T-helper 1 cell treated with Interleukin-12 subunit alpha and Interleukin-12 subunit beta and Interleukin-4 antibody, amounts not matched to agents 30 ng/mL and 1 ng/mL, for 36 hours (primary cell): ENCODE measurements at regions not wholly inside any gene's neighbourhood (a gene's known extent, or its start where the extent isn't known, plus 50 kb on each side); places are given as distances from the start of the nearest gene placed in this dataset.

Experiments
- intact Hi-C: fragments of 100-400 bp; cut with micrococcal nuclease; formaldehyde crosslinking; loops from one replicate; pipeline ENCODE4 v1.15.1; 2024

DNA sequence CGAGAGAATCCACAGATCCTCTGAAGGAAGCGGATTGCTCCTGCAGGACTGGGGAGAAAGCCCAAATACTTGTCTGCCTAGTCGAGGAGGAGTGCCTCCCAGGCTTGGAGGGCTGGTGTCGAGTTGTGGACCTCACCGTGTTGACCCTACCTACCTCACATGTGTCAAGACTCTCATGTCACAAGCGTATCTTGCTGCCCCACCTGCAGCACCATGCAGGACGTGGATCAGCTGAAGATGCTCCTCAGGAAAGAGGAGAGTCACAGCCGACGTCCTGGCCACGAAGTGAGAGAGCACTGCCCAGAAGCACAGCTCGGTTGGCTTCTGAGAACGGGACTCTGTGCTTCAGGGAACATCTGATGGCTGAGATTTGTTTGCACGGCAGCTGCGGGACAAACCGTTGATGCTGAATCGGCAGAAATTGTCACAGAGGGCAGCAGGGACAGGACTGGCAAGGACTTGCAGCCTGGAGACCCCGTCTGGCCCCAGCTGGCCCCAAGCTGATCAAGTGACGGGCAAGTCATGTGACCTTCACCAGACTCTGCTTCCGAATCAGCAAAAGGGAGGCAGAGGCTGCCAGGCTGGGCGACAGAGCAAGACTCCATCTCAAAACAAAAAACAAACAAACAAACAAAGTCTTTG, 119.1 kb upstream of the ITGA1 start:
- intact Hi-C loops: no loop called here

DNA sequence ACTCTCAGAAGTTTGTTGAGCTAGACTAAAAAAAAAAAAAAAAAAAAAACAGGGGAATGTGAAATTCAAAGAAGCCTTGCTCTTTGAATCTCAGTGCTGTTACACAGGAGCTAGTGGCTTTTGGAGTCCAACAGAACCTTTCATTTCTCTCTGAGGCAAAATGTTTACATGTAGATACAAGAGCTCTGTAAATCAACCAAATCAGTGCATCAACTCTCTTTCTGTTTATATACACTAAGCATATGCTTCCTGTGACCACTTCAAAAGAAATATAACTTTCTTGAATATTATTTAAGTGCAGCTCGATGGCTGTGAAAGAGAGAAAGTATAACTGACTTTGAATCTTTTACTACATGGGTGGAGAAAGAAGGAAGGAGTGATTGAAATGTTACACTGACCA, 115.3 kb upstream of the ITGA1 start:
- intact Hi-C loops: no loop called here

DNA sequence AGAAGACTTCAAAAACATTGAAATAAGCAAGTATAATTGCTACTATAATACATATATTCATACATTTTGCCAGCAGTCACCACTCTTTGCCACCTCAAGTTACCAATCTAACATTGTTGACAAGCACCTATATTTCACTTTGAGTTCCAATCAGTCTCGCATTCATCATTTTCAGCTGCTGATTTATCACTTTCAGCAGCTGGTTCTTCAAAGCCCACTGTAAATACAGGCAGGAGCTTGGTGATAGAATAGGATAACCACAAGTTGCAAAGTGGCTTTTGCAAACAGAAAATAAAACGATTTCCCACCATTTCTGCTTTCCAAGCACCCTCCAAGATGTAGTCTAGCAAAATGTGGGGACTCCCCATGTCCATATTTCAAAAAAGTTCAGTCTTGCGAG, 114.2 kb upstream of the ITGA1 start:
- intact Hi-C loops: no loop called here

DNA sequence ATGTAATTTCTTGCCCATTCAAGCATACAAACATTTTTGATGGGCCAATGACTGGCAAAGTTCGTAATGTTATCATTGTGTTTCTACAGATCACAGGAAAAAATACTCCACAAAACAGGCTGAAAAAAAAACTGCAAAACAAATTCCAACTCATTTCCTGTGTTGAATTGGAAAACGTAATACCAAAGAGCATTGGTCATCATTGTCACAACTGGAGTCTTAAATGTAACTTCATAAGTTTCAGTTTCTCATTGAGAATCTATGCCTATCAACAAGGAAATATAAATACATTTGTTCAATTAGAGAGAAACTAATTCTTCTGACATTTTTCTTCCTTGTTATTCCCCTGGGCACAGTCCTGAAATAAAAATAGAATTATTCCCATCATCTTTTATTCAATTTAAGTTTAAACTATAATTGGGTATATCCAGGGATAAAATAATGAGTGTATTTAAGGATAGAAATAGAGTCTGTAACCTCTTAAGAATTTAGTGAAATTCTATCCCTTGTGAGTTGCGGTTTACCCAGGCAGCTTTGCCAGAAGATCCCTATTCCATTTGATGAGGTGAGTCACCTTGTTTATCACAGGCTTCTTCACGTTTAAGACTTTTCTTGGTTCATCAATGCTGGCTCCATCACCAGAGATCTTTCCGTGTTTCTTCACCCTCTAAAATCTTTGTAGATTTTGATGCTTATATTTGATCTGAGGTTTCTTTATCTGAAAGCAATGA, 112.7 kb upstream of the ITGA1 start:
- intact Hi-C loops: no loop called here

DNA sequence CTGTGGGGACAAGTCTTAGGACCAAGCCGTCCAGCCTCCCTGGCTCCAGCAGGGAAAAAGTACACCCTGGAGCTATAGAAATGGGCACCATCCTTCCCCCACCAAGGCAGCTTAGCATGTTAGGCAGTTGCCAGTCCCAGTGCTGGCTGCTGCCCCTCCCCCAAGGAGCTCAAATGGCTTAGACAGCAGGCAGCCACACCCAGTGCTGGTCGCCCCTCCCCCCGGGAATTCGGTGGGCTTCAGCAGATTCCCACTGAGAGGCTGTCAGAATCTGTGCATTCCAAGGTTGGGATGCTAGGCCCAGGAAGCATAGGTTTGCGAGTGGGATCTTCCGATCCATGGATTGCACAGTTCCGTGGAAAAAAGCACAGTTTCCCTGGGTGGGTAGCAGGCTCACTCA, 105.2 kb upstream of the ITGA1 start:
- intact Hi-C loops: no loop called here

DNA sequence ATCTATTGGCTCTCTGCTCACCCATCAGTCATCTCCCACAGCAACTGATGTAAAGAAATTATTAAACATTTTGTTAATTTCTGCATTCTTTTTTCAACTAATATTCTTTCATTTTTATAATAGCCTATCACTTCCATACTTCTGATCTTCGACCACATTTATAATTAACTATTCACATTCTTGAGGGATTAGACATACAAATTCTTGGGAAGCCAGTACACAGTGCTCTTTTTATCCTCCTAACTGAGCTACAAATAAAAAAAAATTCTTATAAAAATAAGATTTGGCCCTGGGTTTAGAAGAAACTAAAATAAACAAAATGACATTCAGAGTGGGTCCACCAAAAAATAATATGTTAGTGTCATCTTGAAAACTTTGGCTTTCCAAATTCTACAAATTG, 103.7 kb upstream of the ITGA1 start:
- intact Hi-C loops: no loop called here

DNA sequence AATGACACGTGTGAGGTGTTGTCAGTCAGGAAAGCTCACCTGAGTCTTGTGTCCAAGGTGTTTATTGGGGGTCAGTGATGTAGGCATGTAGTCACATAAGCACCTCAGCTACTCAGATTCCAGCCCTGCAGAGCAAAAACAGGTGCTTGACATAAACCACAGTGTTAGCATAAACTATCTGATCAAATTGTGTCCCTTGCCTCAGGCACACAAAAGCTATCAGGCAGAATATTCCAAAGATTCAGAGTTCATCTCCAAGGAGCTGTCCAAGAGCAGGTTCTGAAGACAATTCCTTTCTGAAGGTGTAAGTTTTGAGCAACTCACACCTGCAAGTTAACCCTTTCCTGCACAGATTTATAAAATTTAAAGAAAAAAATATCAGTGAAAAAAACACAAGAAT, 102.2 kb upstream of the ITGA1 start:
- intact Hi-C loops: no loop called here

DNA sequence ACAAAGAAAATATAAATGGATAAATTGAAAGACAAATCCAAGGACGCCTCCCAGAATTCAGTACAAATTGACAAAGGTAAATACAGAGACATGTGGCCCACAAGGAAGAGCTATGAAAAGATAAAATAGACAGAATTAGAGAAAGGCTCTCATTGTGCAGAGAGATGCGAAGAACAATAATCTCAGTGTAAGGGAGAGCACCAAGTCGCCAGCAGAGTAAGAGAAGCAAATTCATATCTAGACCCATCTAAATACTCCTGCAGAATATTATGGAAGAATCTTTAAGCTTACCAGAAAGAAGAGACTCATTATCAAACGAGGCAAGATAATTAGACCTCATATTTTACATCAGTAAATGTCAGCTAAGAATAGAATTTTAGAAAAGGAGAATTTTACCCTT, 101.7 kb upstream of the ITGA1 start:
- intact Hi-C loops: no loop called here

DNA sequence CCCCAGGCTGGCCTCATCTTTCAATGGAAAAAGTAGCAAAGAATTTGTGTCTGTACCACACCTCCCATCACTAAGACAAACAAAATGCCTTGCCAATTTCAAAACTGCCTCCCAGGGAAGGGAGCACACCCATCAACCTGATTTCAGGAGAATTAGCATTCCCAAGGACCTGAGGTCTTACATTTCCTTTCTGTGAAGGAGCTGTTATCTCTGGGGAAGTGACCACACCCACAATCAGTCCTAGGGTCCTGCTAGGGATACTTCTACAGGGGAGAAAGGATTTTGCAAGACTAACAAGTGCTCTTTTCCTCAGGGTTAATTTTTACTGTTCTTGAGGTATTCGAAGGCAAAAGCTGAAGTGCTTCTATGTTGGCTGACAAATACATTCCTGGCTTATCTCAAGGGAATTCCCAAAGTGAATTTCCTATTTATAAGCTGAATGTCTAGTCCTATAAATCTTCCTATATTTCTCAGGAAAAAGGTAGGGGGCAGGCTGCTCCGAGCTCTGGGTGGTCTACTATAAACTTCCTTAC, 97.4 kb upstream of the ITGA1 start:
- intact Hi-C loops: no loop called here

DNA sequence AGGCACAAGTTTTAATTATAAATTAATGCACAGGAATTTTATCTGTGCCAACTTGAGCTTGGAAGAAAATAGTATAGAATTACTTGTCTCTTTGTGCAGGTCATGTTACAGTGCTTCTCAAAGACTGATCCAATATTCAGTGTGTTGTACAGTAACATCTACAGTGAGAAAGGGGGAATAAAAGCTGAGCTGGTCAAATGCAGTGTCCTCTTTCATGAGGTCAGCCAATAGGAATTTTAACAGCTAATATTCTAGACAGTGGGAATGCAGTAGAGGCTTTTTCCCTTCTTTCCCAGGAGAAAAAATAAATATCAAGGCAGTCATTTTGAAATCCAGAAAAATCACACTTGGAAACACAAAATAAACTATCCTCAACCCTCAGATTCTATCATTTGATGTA, 95.7 kb upstream of the ITGA1 start:
- intact Hi-C loops: loop anchor here (2.0 kb wide), 2 partner anchors 33 to 53 kb away; no protein-coding TSS in a partner anchor

DNA sequence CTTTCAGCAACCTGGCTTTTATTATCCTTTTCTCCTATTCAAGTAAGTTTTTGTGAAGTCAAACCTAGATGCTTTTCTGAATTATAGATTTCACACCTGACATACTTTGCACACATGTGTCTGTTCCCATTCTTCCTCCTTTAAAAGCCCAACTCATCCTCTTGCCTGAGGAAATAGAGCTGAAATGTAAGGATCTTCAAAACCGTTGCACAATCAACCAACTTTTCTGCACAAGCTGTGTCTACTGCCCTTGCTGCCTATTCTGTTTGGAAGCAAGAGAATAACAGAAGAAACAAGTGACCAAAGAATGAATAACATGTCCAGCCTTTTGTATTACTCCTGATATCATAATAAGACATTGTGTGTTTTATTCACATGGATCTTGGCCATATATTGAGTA, 95.1 kb upstream of the ITGA1 start:
- intact Hi-C loops: loop anchor here (1.0 to 2.0 kb wide), 5 partner anchors 32 to 223 kb away; partner anchors contain the start of genes ITGA1 and PELO

DNA sequence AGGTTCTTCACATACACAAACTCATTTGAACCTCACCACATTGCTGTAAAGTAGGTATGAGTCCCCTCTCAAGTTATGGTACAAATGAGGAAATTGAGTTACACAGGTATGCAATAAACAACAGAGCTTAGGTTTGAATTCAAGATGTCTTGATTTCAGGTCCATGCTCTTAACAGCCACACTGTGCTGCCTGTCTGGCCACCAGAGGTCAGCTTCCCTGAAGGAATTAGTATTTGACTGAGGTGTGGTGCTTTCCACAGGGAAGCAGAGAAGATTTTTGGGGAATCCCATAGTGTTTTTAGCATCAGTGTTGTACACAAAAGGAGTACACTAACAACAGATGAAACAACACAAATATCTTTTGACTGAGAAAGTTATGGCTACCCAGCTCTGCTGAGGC, 94.4 kb upstream of the ITGA1 start:
- intact Hi-C loops: loop anchor here (1.0 to 2.0 kb wide), 5 partner anchors 32 to 222 kb away; partner anchors contain the start of genes ITGA1 and PELO

DNA sequence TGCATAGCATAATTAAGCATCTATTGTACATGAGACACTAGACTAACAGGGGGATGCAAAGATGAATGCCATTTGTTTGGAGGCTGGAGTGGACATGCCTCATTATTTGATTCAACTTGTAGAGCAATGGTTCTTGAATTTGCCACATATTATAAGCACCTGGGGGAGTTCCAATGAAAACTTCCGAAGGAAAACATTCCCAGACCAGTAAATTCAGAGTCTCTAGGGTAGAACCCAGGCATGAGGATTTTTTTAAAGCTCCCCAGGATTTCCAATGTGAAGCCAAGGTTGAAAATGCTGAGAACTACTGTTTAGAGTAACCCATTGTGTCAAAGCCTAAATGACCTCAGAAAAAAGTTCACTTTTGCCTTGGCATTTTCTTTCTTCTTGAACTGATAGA, 93.9 kb upstream of the ITGA1 start:
- intact Hi-C loops: loop anchor here (1.0 to 2.0 kb wide), 5 partner anchors 31 to 221 kb away; partner anchors contain the start of genes ITGA1 and PELO

DNA sequence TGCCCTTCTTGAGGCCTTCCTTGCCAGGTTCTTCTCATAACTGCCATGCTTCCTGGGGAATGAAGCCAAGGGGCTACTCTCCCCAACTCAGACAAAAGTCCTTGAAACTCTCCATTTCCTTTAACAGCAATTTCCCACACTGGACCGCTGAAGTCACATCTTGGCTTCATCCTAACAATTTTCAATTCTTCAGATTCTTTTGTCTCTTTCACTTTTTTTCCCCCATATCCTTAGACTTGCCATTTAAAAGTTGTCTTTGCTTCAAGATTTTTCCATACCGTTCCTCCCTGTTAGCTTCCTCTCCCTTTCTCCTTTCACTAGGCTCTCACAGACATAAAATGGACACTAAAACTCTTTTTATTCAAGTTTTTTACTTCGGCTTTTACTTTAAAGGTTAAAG, 93.1 kb upstream of the ITGA1 start:
- intact Hi-C loops: no loop called here

DNA sequence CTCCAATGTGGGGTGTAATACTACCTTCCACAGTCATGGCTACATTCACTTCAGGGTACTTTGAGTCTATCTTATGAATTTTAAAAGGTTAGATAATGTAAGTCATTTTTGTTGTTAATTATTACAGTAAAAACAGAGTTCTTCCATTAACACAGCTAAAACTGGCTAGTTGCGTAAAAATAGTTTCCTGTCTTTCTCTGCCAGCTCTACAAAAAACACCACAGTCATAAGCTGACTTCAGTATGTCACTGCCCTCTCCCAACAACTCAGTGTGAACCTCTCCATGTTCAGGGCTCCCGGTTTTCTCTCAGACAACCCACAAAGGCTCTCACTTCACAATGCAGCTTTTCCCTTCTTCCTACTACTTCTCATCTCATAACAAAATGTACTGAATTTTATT, 84.8 kb upstream of the ITGA1 start:
- intact Hi-C loops: no loop called here

DNA sequence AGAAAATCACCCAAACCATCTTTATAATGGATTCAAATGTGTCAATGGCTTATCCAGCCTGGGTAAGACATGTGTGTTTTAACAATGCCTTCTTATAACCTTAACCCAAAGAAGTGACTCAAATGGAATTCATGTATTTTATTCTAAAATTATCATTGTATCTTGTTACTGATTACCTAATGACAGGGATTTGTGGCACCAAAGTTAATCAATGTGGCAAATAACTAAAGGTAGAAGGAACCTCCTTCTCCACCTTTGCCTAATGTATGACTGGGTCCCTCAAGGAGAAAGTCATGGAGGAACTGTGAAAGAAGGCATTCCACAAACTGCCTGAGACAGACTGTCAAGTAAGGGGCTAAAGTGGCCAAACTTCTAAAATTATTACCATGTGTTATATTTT, 84.4 kb upstream of the ITGA1 start:
- intact Hi-C loops: no loop called here

DNA sequence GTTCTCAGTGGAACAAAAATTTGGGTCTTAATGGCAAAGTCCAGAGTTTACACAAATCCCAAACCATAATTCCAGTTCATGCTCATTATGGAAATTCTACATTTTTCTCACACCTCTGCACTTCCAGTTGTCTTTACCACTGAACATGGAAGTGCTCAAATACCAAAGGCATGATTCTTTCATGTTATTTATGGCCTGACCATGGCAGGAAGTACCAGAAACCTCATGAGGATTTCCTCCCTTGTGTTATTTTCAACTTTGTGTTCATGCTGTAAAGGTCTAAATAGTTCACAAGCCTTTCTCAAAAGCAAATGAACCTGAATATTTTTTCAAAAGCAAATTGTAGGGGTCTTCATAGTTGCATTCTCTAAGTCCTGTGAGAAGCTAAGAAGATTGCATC, 82.0 kb upstream of the ITGA1 start:
- intact Hi-C loops: loop anchor here (5.0 kb wide), 1 partner anchor 82 kb away; the partner anchor contains the start of genes ITGA1 and PELO

DNA sequence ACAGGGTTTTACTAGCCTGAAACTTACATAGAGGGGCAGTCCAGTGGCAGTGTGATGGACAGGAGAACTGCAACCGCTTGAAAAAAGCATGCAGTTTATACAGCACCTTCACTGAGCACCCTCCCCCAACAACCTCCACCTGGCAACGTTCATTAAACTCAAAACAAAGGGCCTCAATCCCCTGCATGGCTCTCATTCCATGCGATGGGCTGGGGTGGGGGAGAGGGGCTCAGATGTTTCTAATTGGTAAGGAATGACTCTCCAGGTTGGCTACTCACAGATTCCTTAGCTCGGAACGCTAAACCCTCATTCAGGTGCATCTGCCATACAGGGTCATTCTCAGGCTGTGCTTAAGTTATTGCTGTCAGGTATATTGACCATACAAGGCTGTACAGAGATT, 80.9 kb upstream of the ITGA1 start:
- intact Hi-C loops: loop anchor here (5.0 kb wide), 1 partner anchor 81 kb away; the partner anchor contains the start of genes ITGA1 and PELO

DNA sequence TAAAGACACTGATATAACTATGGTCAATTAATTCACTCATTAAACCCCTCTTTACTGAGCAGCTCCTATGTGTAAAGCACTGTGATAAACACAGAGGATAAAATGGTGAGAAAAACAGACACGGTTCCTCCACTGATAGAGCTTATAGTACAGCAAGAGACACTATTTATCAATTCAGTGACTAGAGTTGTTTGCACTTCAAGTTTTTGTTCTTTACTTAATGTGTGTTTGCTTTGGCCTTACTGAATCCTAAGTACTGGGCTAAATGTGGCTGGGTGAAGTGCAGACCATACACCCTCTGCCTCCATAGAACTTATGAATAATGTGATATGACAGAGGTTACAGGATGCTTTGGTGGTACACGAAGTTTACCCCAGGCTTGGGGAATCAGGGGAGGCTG, 80.1 kb upstream of the ITGA1 start:
- intact Hi-C loops: loop anchor here (5.0 kb wide), 1 partner anchor 80 kb away; the partner anchor contains the start of genes ITGA1 and PELO

DNA sequence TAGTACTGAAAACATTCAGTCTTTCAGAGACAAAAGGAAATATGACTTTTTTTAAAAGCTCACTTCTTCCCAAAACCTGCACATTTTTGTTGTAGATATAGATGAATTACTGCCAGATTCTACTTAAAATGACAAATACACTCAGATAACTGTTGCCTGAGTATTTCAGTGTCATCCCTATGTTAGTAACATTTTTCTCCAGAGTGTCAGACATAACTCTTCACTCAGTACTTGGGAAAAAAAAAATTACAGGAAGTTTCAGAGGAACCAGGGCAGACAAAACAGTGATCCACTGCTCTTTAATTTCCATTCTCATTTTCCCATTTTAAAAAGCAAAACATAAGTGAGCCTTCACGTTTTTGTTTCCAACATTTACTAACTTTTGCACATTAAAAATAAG, 79.3 kb upstream of the ITGA1 start:
- intact Hi-C loops: loop anchor here (5.0 kb wide), 1 partner anchor 79 kb away; the partner anchor contains the start of genes ITGA1 and PELO

DNA sequence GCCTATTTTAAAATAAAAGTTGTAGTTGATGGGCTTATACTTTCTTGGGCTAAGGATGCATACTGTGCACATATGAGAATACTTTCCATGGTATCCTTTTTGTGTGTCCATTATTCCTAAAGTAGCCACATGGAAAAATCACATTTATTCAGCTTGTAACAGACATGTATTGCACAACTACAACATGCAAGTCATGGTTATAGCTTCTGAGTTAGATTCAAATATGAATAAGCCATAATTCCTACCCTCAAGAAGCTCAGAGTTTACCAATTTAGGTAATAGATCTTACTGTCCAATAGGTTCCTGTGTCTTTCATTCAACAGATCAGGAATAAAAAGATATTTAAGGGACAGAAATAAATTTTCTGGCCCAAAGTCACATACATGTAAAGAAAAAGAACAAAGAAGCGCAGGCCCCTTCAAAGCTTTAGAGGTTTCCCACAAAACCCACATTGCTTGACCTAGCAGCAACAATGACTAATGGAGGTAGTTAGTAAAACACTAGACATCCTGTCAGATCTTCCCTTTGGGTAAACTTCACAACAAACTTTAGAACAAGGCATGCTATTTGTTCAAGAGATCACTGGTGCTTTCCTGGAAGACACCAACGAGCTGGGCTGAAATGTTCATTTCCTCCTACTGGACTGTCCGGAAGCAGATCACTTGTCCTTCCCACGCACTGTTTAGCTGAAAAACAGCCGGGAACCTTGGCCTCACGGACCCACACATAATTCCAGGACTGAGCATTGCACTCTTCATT, 78.4 kb upstream of the ITGA1 start:
- intact Hi-C loops: loop anchor here (1.0 to 5.0 kb wide), 3 partner anchors 16 to 78 kb away; partner anchors contain the start of genes ITGA1 and PELO
